Esophagus squamous epithelium (tissue), 4 donors: ENCODE measurements at regions not wholly inside any gene's neighbourhood (a gene's known extent, or its start where the extent isn't known, plus 50 kb on each side); places are given as distances from the start of the nearest gene placed in this dataset.

ENCODE experiments used
- CTCF ChIP-seq, 6 experiments: fragments of 450-650 bp in 4 of 6; fragments of 200-600 bp in 2 of 6; sonication (generic) in 2 of 6; IDR thresholded peaks; one replicate each; pipeline ENCODE4 v1.5.1; 2016 to 2019; ENCODE audit warnings: antibody characterized with exemption in 6 of 6, mild to moderate bottlenecking in 4 of 6, moderate library complexity in 4 of 6
- POLR2A ChIP-seq, 4 donors: fragments of 450-650 bp; IDR thresholded peaks; one replicate each; pipeline ENCODE4 v1.6.1; 2017; ENCODE audit warnings: antibody characterized with exemption in 4 of 4, mild to moderate bottlenecking in 4 of 4, moderate library complexity in 3 of 4

- TF ChIP-seq POLR2A (IDR thresholded peaks at IDR 0.05) (no peak), CTCF (IDR thresholded peaks at IDR 0.05) (no peak)
These were observed 167.6 kb downstream of the LNPK start for GRCh38 chr2:175834477-175834876.
